HG03575 (cell line): ENCODE measurements at regions not wholly inside any gene's neighbourhood (a gene's known extent, or its start where the extent isn't known, plus 50 kb on each side); places are given as distances from the start of the nearest gene placed in this dataset.
A peak's percentile ranks its signal among the peaks of the same experiment; 100 is the strongest.

Source experiments
- ATAC-seq: cut with Tn5 transposase; IDR thresholded peaks from one replicate; pipeline ENCODE4 v1.9.1; 2021; ENCODE audit not compliant: unreplicated experiment, insufficient number of reproducible peaks, low FRiP score; ENCODE audit errors: extremely low read depth

DNA sequence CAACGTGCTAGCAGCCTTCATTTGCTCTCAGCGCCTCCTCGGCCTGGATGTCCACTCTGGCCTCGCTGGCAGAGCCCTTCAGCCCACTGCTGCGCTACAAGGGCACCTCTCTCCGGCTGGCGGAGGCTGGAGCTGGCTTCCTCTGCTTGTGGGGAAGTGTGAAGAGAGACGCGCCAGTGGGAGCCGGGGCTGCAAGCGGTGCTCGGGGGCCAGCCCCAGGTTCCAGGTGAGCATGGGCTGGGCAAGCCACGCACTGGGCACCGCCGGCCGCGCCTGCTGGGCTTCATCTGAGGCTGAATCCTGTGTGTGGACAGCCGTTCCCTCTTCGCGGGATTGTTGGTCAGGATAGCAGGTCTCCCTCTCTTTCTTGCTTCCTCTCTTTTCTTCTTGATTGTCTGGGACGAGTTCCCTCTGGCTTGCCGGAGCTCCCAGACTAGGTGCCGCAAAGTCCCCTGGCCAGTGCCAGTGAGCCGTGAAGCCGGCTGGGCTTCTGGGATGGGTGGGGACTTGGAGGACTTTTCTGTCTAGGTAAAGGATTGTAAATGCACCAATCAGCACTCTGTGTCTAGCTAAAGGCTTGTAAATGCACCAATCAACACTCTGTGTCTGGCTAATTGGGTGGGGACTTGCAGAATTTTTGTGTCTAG lies 165.0 kb downstream of the HEPH start:
- no peak for ATAC-seq

DNA sequence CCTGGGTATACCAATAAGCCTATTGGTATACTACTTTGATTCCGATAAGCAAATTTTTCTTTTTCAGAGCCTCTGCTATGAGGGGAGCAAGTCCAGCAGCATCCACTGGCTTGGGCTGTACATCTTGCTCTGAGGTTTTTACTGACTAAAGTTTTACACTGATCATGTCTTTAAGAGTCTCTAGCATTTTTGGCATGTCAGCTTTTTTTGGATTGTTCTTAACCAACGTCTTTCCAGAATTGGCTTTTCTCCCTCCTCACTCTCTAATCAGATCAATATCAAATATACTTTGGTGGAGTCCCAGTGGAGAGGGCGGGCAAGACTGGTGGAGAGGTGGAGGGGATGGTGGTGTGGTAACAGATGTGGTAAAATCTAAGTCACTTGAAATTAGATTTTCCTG lies 196.8 kb downstream of the HEPH start:
- no peak for ATAC-seq

DNA sequence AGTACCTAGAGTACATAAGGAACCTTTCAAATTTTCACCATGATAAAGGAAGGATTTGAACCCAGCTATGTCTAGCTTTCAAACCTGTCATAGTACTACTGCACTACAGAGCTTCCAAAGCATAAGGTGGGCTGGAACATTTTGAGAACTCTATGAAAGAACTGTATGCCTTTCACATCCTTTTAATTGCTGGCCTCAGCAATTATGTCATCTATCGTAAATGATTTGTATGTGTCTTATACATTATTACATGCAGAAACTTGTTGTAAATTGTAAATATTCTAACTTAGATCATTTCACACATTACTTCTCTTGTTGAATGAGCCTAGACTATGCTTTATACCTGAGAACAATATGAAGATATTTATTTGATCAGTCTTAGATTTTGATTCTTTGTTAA lies 220.7 kb downstream of the HEPH start:
- no peak for ATAC-seq

DNA sequence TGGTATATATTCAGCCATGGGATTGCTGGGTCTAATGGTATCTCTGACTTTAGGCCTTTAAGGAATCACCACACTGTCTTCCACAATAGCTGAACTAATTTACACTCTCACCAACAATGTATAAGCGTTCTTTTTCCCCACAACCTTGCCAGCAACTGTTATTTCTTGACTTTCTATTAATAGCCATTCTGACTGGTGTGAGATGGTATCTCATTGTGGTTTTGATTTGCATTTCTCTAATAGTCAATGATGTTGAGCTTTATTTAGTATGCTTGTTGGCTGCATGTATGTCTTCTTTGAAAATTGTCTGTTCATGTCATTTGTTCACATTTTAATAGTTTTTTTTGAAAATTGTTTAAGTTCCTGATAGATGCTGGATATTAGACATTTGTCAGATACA lies 235.2 kb downstream of the HEPH start:
- no peak for ATAC-seq

DNA sequence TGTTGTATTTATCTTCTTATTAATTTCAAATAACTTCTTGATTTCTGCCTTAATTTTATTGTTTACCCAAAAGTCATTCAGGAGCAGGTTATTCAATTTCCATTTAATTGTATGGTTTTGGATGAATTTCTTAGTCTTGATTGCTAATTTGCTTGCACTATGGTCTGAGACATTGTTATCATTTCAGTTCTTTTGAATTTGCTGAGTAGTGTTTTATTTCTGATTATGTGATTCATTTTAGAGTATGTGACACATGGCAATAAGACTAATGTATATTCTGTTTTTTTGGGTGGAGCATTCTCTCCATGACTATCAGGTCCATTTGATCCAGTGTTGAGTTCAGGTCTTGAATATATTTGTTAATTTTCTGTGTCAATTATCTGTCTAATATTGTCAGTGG lies 236.7 kb downstream of the EDA2R start:
- no peak for ATAC-seq

DNA sequence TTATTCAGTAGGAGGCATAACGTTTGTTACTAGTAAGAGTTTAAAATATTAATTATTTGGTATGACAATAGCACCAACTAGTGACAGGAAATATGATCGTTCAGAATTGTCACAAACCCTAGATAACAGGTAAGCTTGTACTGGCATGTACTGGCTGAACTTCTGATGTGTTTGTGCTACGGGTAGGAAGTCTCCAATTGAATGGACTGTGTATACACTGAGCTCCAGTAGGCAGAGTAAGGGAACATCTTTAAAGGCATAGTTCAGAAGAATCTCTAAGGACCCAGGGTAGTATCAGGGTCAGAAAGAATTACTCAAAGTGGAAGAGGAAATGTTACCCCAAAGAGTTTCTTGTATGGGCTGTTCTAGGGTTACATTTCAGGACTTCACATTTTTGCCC lies 230.4 kb downstream of the EDA2R start:
- ATAC-seq, result peak; percentile 50

DNA sequence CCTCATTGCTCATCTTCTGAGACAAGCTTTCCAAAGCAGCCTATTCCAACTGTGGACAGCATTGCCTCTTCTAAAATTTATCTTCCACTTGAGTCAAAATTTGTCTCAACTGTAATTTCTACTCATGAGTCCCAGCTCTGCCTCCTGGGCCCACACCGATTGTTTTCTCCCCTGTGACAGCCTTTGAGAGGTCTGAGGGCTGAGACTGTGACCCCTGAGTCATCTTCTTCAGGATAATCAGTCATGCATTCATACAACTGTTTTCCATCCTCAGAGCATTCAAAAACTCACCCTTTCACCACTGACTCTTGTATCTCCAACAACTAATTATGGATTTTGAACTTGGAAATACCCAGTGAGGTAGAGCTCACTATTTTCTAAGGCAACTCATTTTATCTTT lies 228.1 kb downstream of the EDA2R start:
- no peak for ATAC-seq
